MCF 10A (cell line): ENCODE measurements at regions not wholly inside any gene's neighbourhood (a gene's known extent, or its start where the extent isn't known, plus 50 kb on each side); places are given as distances from the start of the nearest gene placed in this dataset.

Experiments
- BruUV-seq: library from RNA; stranded (reverse); fragments of 400-500 nt; replicated peaks from 2 replicates; lab custom pipeline; 2021; lab: Mats Ljungman, UMichigan
- CTCF ChIA-PET: fragments of 300-600 bp; sonication (Branson Sonifier 250); formaldehyde crosslinking; extraction: SDS; loops from one replicate; lab custom pipeline; 2021; ENCODE audit warnings: antibody characterized with exemption, inconsistent platforms; lab: Yijun Ruan, JAX
- POLR2A ChIA-PET: fragments of 300-600, 350-650 bp; sonication (Branson Sonifier 250); formaldehyde crosslinking; extraction: SDS; loops from one replicate; lab custom pipeline; 2020; ENCODE audit warnings: antibody characterized with exemption, inconsistent platforms; lab: Yijun Ruan, JAX
- DNase-seq: peaks from one replicate; pipeline ENCODE4 v3.0.0-alpha.2; 2018; ENCODE audit not compliant: unreplicated experiment
- H3K27ac Mint-ChIP-seq: one replicate; pipeline ENCODE4 v1.8.0; 2022; ENCODE audit warnings: mild to moderate bottlenecking, low read depth, mixed read lengths; ENCODE audit not compliant: unreplicated experiment
- H3K27me3 Mint-ChIP-seq: one replicate; pipeline ENCODE4 v1.8.0; 2022; ENCODE audit warnings: mixed read lengths; ENCODE audit not compliant: insufficient read depth, unreplicated experiment
- H3K36me3 Mint-ChIP-seq: one replicate; pipeline ENCODE4 v1.8.0; 2022; ENCODE audit warnings: mild to moderate bottlenecking, moderate library complexity, mixed read lengths; ENCODE audit not compliant: insufficient read depth, unreplicated experiment
- H3K4me1 Mint-ChIP-seq: one replicate; pipeline ENCODE4 v1.8.0; 2022; ENCODE audit warnings: mixed read lengths; ENCODE audit not compliant: insufficient read depth, unreplicated experiment
- H3K4me3 Mint-ChIP-seq: one replicate; pipeline ENCODE4 v1.8.0; 2022; ENCODE audit warnings: mild to moderate bottlenecking, moderate library complexity, mixed read lengths; ENCODE audit not compliant: unreplicated experiment
- H3K9me3 Mint-ChIP-seq: one replicate; pipeline ENCODE4 v1.8.0; 2022; ENCODE audit warnings: mixed read lengths; ENCODE audit not compliant: unreplicated experiment
- CTCF ChIP-seq: fragments of 200-600 bp; IDR thresholded peaks from one replicate; pipeline ENCODE4 v1.8.0; 2022; ENCODE audit warnings: antibody characterized with exemption, mild to moderate bottlenecking; ENCODE audit not compliant: unreplicated experiment
- intact Hi-C: fragments of 100-400 bp; cut with micrococcal nuclease; formaldehyde crosslinking; loops from 2 replicates; pipeline ENCODE4 v1.14.1; 2022

GRCh38 chr11:104339380-104339831, 175.5 kb upstream of the PDGFD start:
- Mint-ChIP-seq H3K27me3 (no peaks in the 10 kb centered on the region), H3K4me1 (peaks cover 8% of the 10 kb centered on the region), H3K9me3 (no peaks in the 10 kb centered on the region), H3K27ac (no peak overlapping the region), H3K4me3 (no peak overlapping the region), H3K36me3 (no peaks in the 10 kb centered on the region)
- no peak for TF ChIP-seq CTCF
- no peak for DNase-seq
- BruUV-seq, result no TSS peak
- CTCF ChIA-PET, result interaction anchor here (0.7 to 1.5 kb wide), 2 partner anchors 14 to 176 kb away, joined by 3 to 4 read pairs; no protein-coding TSS in a partner anchor
- POLR2A ChIA-PET, result no interaction called here
- intact Hi-C loops, result no loop called here

- TF ChIP-seq CTCF, result no peak
- no peak for DNase-seq
- Mint-ChIP-seq H3K9me3 (peaks cover 7% of the 10 kb centered on the region), H3K4me1 (peaks cover 8% of the 10 kb centered on the region), H3K36me3 (no peaks in the 10 kb centered on the region), H3K27ac (peak overlapping the region; percentile 96), H3K27me3 (no peaks in the 10 kb centered on the region), H3K4me3 (peak overlapping the region; percentile 6)
- POLR2A ChIA-PET, result interaction anchor here (0.6 to 0.8 kb wide), 4 partner anchors 23 to 564 kb away, joined by 3 to 6 read pairs (median 4); no protein-coding TSS in a partner anchor
- CTCF ChIA-PET, result interaction anchor here (0.6 to 0.8 kb wide), 2 partner anchors 26 to 879 kb away, joined by 3 read pairs; no protein-coding TSS in a partner anchor
- intact Hi-C loops, result no loop called here
- BruUV-seq, result no TSS peak
These were observed 174.2 kb upstream of the PDGFD start for GRCh38 chr11:104338186-104338585.

- no peak for TF ChIP-seq CTCF
- DNase-seq, result no peak
- Mint-ChIP-seq H3K9me3 (peaks cover 7% of the 10 kb centered on the region), H3K27ac (peak overlapping the region; percentile 96), H3K27me3 (no peaks in the 10 kb centered on the region), H3K4me3 (no peak overlapping the region), H3K36me3 (no peaks in the 10 kb centered on the region), H3K4me1 (peaks cover 8% of the 10 kb centered on the region)
- ChIA-PET POLR2A (interaction anchor here (0.6 to 0.8 kb wide), 2 partner anchors 23 to 35 kb away, joined by 3 to 6 read pairs; no protein-coding TSS in a partner anchor), CTCF (interaction anchor here (0.6 to 0.8 kb wide), 2 partner anchors 27 to 880 kb away, joined by 3 read pairs; no protein-coding TSS in a partner anchor)
- intact Hi-C loops, result no loop called here
- no TSS peak for BruUV-seq
These were observed 173.3 kb upstream of the PDGFD start for GRCh38 chr11:104337273-104337672.

GRCh38 chr11:104333977-104334376, 170.0 kb upstream of the PDGFD start:
- TF ChIP-seq CTCF, result peak; percentile 20
- ChIA-PET CTCF (interaction anchor here (0.7 to 1.8 kb wide), 3 partner anchors 9 to 73 kb away, joined by 3 to 7 read pairs (median 4); no protein-coding TSS in a partner anchor), POLR2A (no interaction called here)
- peak; percentile 4 for DNase-seq
- Mint-ChIP-seq H3K36me3 (no peaks in the 10 kb centered on the region), H3K27ac (no peak overlapping the region), H3K9me3 (peaks cover 7% of the 10 kb centered on the region), H3K4me1 (peaks cover 8% of the 10 kb centered on the region), H3K4me3 (no peak overlapping the region), H3K27me3 (no peaks in the 10 kb centered on the region)
- BruUV-seq, result no TSS peak
- intact Hi-C loops, result no loop called here
